ENCODE measurements at regions not wholly inside any gene's neighbourhood (a gene's known extent, or its start where the extent isn't known, plus 50 kb on each side); places are given as distances from the start of the nearest gene placed in this dataset.

GRCh38 chr3:170806141-170806540 is 63.9 kb downstream of the RPL22L1 start:
- TF ChIP-seq EZH2 (IDR thresholded peaks at IDR 0.05; ENCODE audit: borderline replicate concordance, low read depth, low read length, poor library complexity, severe bottlenecking) (no peak), CTCF (conservative IDR thresholded peaks at IDR 0.05; ENCODE audit: low read depth, low read length) (no peak)

Data from A673 (cell line).